ENCODE measurements at regions not wholly inside any gene's neighbourhood (a gene's known extent, or its start where the extent isn't known, plus 50 kb on each side); places are given as distances from the start of the nearest gene placed in this dataset.

DNA sequence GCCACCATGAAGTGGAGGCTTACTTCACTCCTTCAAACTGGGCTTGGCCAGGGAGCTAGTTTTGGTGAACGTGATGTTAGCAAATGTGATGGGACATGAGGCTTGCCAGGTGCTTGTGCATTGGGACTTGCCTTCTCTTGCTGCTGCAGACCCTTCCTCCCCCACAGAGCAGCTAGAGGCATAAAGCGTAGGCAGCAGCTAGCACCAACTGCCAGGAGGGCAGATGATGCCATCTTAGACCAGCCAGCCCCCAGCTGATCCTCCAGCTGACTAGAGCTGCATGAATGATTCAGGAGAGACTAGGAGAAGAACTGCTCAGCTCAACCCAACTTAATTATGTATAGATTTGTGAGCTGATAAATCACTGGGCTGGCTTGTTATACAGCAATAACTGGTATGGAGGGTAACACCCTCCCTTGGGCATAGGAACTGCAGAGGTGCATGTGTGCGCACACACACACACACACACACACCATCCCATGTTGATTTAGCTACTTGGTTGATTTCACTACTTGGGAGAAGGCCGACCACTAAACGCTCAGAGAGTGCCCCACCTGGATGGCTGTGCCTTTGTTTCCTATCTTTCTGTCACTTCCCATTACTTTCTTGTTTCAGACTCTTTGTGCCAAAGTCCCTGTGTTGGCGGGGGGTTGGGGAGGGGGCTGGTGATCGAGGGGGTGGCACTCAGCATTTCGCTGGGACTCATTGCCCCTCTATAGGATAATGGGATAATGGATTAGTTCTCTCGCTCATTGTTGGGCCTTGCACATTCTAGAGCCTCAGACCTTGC is 202.8 kb downstream of the ADAMTS15 start:
- Histone ChIP-seq H3K36me3 (no peaks in the 10 kb centered on the region), H3K9me3 (no peaks in the 10 kb centered on the region), H3K27ac (no peak overlapping the region), H3K4me3 (no peak overlapping the region), H3K4me1 (peaks cover 9 to 53% (median 19%) of the 10 kb centered on the region in 4 donors), H3K27me3 (no peaks in the 10 kb centered on the region)
- WGBS, 2 donors (ENCODE audit: low coverage in 1 of 2) = 89% methylated on average over 9 of the region's 9 CpGs; no CpG with 5 or more reads in 1 of the 2 donors
- in situ Hi-C loops (cut with MboI; ENCODE audit: low pct_ligation_motif_present in 1 of 4, low pct_unique_long_range_greater_than_20kb in 1 of 4, low sequenced_read_pairs in 3 of 4) (loop anchor here in 1 of 4 donors (25.0 kb wide), 1 partner anchor 214 kb away; the partner anchor contains the start of genes ADAMTS15 and ADAMTS8), intact Hi-C loops (cut with DNase I; ENCODE audit: low total_unique reads) (no loop called here)
- DNase-seq = no peak
- no peak for TF ChIP-seq POLR2AphosphoS5 (IDR thresholded peaks at IDR 0.05)
- TF ChIP-seq POLR2A (IDR thresholded peaks at IDR 0.05) = no peak
- TF ChIP-seq EP300 (IDR thresholded peaks at IDR 0.05; ENCODE audit: low read depth) = no peak
- no peak for TF ChIP-seq CTCF (IDR thresholded peaks at IDR 0.05)

GRCh38 chr11:130652671-130653335 is 204.4 kb downstream of the ADAMTS15 start:
- peak; percentile 46 for DNase-seq
- Histone ChIP-seq H3K36me3 (no peaks in the 10 kb centered on the region), H3K27ac (peak overlapping the region; percentile 37 to 69 (median 59)), H3K9me3 (peaks cover 0 to 3% of the 10 kb centered on the region in 2 donors), H3K4me3 (no peak overlapping the region), H3K27me3 (no peaks in the 10 kb centered on the region), H3K4me1 (peaks cover 4 to 43% (median 18%) of the 10 kb centered on the region in 4 donors)
- intact Hi-C loops (cut with DNase I; ENCODE audit: low total_unique reads) (no loop called here), in situ Hi-C loops (cut with MboI; ENCODE audit: low pct_ligation_motif_present in 1 of 4, low pct_unique_long_range_greater_than_20kb in 1 of 4, low sequenced_read_pairs in 3 of 4) (loop anchor here in 1 of 4 donors (25.0 kb wide), 1 partner anchor 216 kb away; the partner anchor contains the start of genes ADAMTS15 and ADAMTS8)
- 80 to 87% methylated on average over 3 of the region's 3 CpGs for WGBS, 2 donors (ENCODE audit: low coverage in 1 of 2)
- TF ChIP-seq EP300 (IDR thresholded peaks at IDR 0.05; ENCODE audit: low read depth) = peak; percentile 26
- no peak for TF ChIP-seq POLR2A (IDR thresholded peaks at IDR 0.05)
- TF ChIP-seq CTCF (IDR thresholded peaks at IDR 0.05) = no peak
- TF ChIP-seq POLR2AphosphoS5 (IDR thresholded peaks at IDR 0.05) = peak; percentile 45 to 73 (median 65)

- peaks cover 0 to 3% of the 10 kb centered on the region in 2 donors for H3K9me3 ChIP-seq
- H3K27ac ChIP-seq = peak overlapping the region; percentile 37 to 69 (median 59)
- H3K36me3 ChIP-seq = no peaks in the 10 kb centered on the region
- WGBS, 2 donors (ENCODE audit: low coverage in 1 of 2) = 26 to 45% methylated on average over 3 to 5 of the region's 5 CpGs
- in situ Hi-C loops (cut with MboI; ENCODE audit: low pct_ligation_motif_present in 1 of 4, low pct_unique_long_range_greater_than_20kb in 1 of 4, low sequenced_read_pairs in 3 of 4) (loop anchor here in 1 of 4 donors (25.0 kb wide), 1 partner anchor 217 kb away; the partner anchor contains the start of genes ADAMTS15 and ADAMTS8), intact Hi-C loops (cut with DNase I; ENCODE audit: low total_unique reads) (no loop called here)
- peaks cover 4 to 34% (median 15%) of the 10 kb centered on the region in 4 donors for H3K4me1 ChIP-seq
- DNase-seq = peak; percentile 64
- H3K27me3 ChIP-seq = no peaks in the 10 kb centered on the region
- TF ChIP-seq POLR2AphosphoS5 (IDR thresholded peaks at IDR 0.05) = peak; percentile 37 to 64 (median 46)
- no peak for TF ChIP-seq EP300 (IDR thresholded peaks at IDR 0.05; ENCODE audit: low read depth)
- no peak overlapping the region for H3K4me3 ChIP-seq
Observed at GRCh38 chr11:130653838-130654636, 205.6 kb downstream of the ADAMTS15 start.

- 83 to 93% methylated on average over 2 of the region's 2 CpGs for WGBS, 2 donors (ENCODE audit: low coverage in 1 of 2)
- DNase-seq = no peak
- no peak for TF ChIP-seq EP300 (IDR thresholded peaks at IDR 0.05; ENCODE audit: low read depth)
- TF ChIP-seq POLR2AphosphoS5 (IDR thresholded peaks at IDR 0.05) = no peak
- TF ChIP-seq POLR2A (IDR thresholded peaks at IDR 0.05) = no peak
- no peak for TF ChIP-seq CTCF (IDR thresholded peaks at IDR 0.05)
- Histone ChIP-seq H3K27me3 (no peaks in the 10 kb centered on the region), H3K27ac (no peak overlapping the region), H3K9me3 (peaks cover 0 to 3% of the 10 kb centered on the region in 2 donors), H3K36me3 (no peaks in the 10 kb centered on the region), H3K4me3 (no peak overlapping the region), H3K4me1 (peaks cover 0 to 21% (median 11%) of the 10 kb centered on the region in 4 donors)
- intact Hi-C loops (cut with DNase I; ENCODE audit: low total_unique reads) = no loop called here
- in situ Hi-C loops (cut with MboI; ENCODE audit: low pct_ligation_motif_present in 1 of 4, low pct_unique_long_range_greater_than_20kb in 1 of 4, low sequenced_read_pairs in 3 of 4) = loop anchor here in 1 of 4 donors (25.0 kb wide), 1 partner anchor 218 kb away; the partner anchor contains the start of genes ADAMTS15 and ADAMTS8
Observed at GRCh38 chr11:130655300-130655699, 206.9 kb downstream of the ADAMTS15 start.

Measured in transverse colon (tissue), 4 donors.